ENCODE measurements at regions not wholly inside any gene's neighbourhood (a gene's known extent, or its start where the extent isn't known, plus 50 kb on each side); places are given as distances from the start of the nearest gene placed in this dataset.

DNA sequence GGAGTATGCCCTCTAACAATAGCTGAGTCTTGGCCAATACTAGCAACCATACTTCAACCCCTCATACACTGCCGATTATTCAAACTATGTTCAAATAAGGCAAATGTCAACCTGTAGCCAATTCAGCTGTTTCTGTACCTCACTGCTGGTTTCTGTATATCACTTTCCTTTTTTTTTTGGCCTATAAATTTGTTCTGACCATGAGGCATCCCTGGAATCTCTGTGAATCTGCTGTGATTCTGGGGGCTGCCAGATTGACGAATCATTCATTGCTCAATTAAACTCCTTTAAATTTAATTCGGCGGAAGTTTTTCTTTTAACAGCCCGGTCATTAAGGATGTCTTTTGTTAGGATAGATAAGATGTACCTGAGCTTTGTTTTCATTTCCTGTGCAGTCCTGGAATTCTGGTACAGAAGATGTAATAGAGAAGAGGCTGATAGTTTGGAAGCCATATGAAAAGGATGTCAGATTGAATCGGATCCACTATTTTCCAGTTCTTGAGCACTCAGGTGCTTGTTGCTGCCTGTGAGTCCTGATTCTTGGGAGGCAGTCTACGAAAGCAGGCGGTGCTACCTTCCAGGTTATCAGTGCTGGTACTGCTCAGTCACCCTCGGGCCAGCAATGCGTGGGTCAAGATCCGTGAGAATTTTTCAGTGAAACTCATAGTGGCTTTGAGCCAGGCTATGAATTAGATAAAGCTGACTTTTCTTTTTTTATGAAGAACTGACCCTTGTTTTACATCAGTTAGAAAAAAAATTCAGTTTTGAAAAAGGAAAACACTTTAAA is 106.2 kb upstream of the TUT7 start:
- TF ChIP-seq, protein P1, sequence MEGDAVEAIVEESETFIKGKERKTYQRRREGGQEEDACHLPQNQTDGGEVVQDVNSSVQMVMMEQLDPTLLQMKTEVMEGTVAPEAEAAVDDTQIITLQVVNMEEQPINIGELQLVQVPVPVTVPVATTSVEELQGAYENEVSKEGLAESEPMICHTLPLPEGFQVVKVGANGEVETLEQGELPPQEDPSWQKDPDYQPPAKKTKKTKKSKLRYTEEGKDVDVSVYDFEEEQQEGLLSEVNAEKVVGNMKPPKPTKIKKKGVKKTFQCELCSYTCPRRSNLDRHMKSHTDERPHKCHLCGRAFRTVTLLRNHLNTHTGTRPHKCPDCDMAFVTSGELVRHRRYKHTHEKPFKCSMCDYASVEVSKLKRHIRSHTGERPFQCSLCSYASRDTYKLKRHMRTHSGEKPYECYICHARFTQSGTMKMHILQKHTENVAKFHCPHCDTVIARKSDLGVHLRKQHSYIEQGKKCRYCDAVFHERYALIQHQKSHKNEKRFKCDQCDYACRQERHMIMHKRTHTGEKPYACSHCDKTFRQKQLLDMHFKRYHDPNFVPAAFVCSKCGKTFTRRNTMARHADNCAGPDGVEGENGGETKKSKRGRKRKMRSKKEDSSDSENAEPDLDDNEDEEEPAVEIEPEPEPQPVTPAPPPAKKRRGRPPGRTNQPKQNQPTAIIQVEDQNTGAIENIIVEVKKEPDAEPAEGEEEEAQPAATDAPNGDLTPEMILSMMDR (IDR thresholded peaks at IDR 0.05; ENCODE audit: insufficient read depth, low read depth, low read length), result no peak
- no peak for TF ChIP-seq EZH2 (IDR thresholded peaks at IDR 0.05; ENCODE audit: insufficient read depth, low read length)

Data from astrocyte (in vitro differentiated cells and primary cell).